Astrocyte of the cerebellum (primary cell): ENCODE measurements at regions not wholly inside any gene's neighbourhood (a gene's known extent, or its start where the extent isn't known, plus 50 kb on each side); places are given as distances from the start of the nearest gene placed in this dataset.

Source experiments
- DNase-seq: peaks from one replicate; pipeline ENCODE4 v3.0.0-alpha.2; 2011; ENCODE audit warnings: low read depth
- H3K4me3 ChIP-seq: 2 replicates; pipeline ENCODE4 v1.5.1; 2011; ENCODE audit warnings: mild to moderate bottlenecking, low read depth, low read length, moderate library complexity
- CTCF ChIP-seq: IDR thresholded peaks from 2 replicates; pipeline ENCODE4 v1.5.1; 2012; ENCODE audit warnings: low read length, low read depth, moderate library complexity, mild to moderate bottlenecking; ENCODE audit errors: missing control alignments
- in situ Hi-C: cut with HindIII; loops from 2 replicates; pipeline ENCODE4 v1.10.0; 2017; ENCODE audit warnings: low sequenced_read_pairs

GRCh38 chr6:137795501-137795900 is 71.6 kb upstream of the TNFAIP3 start:
- in situ Hi-C loops = no loop called here
- TF ChIP-seq CTCF = no peak

GRCh38 chr6:137798261-137798660 is 68.8 kb upstream of the TNFAIP3 start:
- no peak for TF ChIP-seq CTCF
- no peak overlapping the region for H3K4me3 ChIP-seq
- DNase-seq = no peak
- in situ Hi-C loops = no loop called here

More at GRCh38 chr6:137795501-137795900, 71.6 kb upstream of the TNFAIP3 start:
- no peak overlapping the region for H3K4me3 ChIP-seq
- no peak for DNase-seq

- in situ Hi-C loops = no loop called here
- peak; percentile 20 for DNase-seq
- TF ChIP-seq CTCF = no peak
- no peak overlapping the region for H3K4me3 ChIP-seq
Measured at GRCh38 chr6:137798846-137799245, 68.2 kb upstream of the TNFAIP3 start.

GRCh38 chr6:137799950-137800568 is 67.0 kb upstream of the TNFAIP3 start:
- no peak overlapping the region for H3K4me3 ChIP-seq
- peak; percentile 13 for DNase-seq
- in situ Hi-C loops = no loop called here
- peak; percentile 47 for TF ChIP-seq CTCF

- in situ Hi-C loops = no loop called here
- TF ChIP-seq CTCF = no peak
- DNase-seq = no peak
- H3K4me3 ChIP-seq = no peak overlapping the region
Measured at GRCh38 chr6:137800762-137801161, 66.3 kb upstream of the TNFAIP3 start.

GRCh38 chr6:137801352-137802114 is 65.5 kb upstream of the TNFAIP3 start:
- no peak for TF ChIP-seq CTCF
- DNase-seq = no peak
- in situ Hi-C loops = no loop called here
- no peak overlapping the region for H3K4me3 ChIP-seq
